K562 (cell line): ENCODE measurements at regions not wholly inside any gene's neighbourhood (a gene's known extent, or its start where the extent isn't known, plus 50 kb on each side); places are given as distances from the start of the nearest gene placed in this dataset.

ENCODE experiments used
- ATAC-seq: fragments of 200-7000 bp; cut with Tn5 transposase; 3 replicates; pipeline ENCODE4 v1.9.1; 2020; ENCODE audit warnings: moderate library complexity
- BruUV-seq: library from RNA; stranded (reverse); fragments of 400-500 nt; replicated peaks from 2 replicates; lab custom pipeline; 2021; lab: Mats Ljungman, UMichigan
- CTCF ChIA-PET: fragments of 300-600 bp; formaldehyde crosslinking; extraction: SDS; loops from one replicate; lab custom pipeline; 2021; ENCODE audit warnings: low intra/inter-chr PET ratio; lab: Yijun Ruan, JAX
- POLR2A ChIA-PET: fragments of 300-600, 350-650 bp; sonication (Branson Sonifier 250); formaldehyde crosslinking; extraction: SDS; loops from one replicate; lab custom pipeline; 2021; ENCODE audit warnings: antibody characterized with exemption, inconsistent platforms; lab: Yijun Ruan, JAX
- DNase-seq, 4 experiments: peaks; one replicate each; pipeline versions ENCODE4 v3.0.0 to v3.0.0-alpha.2; 2011 to 2018; ENCODE audit warnings: low spot score in 3 of 4, mixed read lengths in 3 of 4; ENCODE audit errors: extremely low read depth in 1 of 4
- FAIRE-seq: peaks from 2 replicates; lab custom pipeline; 2011; peaks lifted over from hg19 to GRCh38; lab: Jason Lieb, UNC
- H2AFZ ChIP-seq: 2 replicates; pipeline ENCODE4 v1.6.0; 2011; ENCODE audit warnings: low read depth, low read length, control low read depth, inconsistent platforms
- H3K27ac ChIP-seq: fragments of 200-600 bp; 3 replicates; pipeline ENCODE4 v1.8.0; 2011; ENCODE audit warnings: low read depth, mild to moderate bottlenecking, control low read depth, inconsistent platforms, low read length, moderate library complexity, mixed read lengths; ENCODE audit errors: extremely low read depth
- H3K27me3 ChIP-seq, 2 experiments: fragments of 300-600 bp in 1 of 2; 2 replicates in 1 of 2; 3 replicates in 1 of 2; pipeline versions ENCODE4 v1.6.0 to v1.8.0; 2011; ENCODE audit warnings: inconsistent platforms in 2 of 2, low read length in 2 of 2, mild to moderate bottlenecking in 1 of 2, mixed read lengths in 1 of 2, moderate library complexity in 1 of 2; ENCODE audit not compliant: control insufficient read depth in 2 of 2, insufficient read depth in 2 of 2
- H3K36me3 ChIP-seq: fragments of 300-600 bp; 3 replicates; pipeline ENCODE4 v1.8.0; 2011; ENCODE audit warnings: mild to moderate bottlenecking, low read length, inconsistent platforms; ENCODE audit not compliant: control insufficient read depth, insufficient read depth
- H3K4me1 ChIP-seq, 2 experiments: fragments of 200-600 bp in 1 of 2; replicated peaks in 1 of 2; 2 replicates in 1 of 2; 3 replicates in 1 of 2; pipeline versions ENCODE4 v1.5.1 to v1.8.0; 2011; ENCODE audit warnings: inconsistent platforms in 2 of 2, low read length in 2 of 2, mild to moderate bottlenecking in 1 of 2, mixed read lengths in 1 of 2, moderate library complexity in 1 of 2; ENCODE audit not compliant: control insufficient read depth in 2 of 2, insufficient read depth in 2 of 2
- H3K4me2 ChIP-seq: 2 replicates; pipeline ENCODE4 v1.6.1; 2011; ENCODE audit warnings: low read length, control low read depth, inconsistent platforms, mixed read lengths; ENCODE audit not compliant: insufficient read depth
- H3K4me3 ChIP-seq: fragments of 200-600 bp; sonication (generic), shearing (Covaris generic); 2 replicates; pipeline ENCODE4 v1.5.1; 2016; ENCODE audit warnings: control low read depth, inconsistent platforms
- H3K79me2 ChIP-seq: fragments of 200-600 bp; 3 replicates; pipeline ENCODE4 v1.8.0; 2011; ENCODE audit warnings: low read length, inconsistent platforms; ENCODE audit not compliant: control insufficient read depth, insufficient read depth
- H3K9ac ChIP-seq, 2 experiments: 2 replicates each; pipeline versions ENCODE4 v1.6.0 to v1.6.1; 2011; ENCODE audit warnings: low read depth in 2 of 2, low read length in 2 of 2, control low read depth in 1 of 2, inconsistent platforms in 1 of 2, mild to moderate bottlenecking in 1 of 2, mixed read lengths in 1 of 2; ENCODE audit not compliant: insufficient read depth in 1 of 2
- H3K9me1 ChIP-seq: one replicate; pipeline ENCODE4 v1.6.0; 2011; ENCODE audit warnings: inconsistent platforms, mild to moderate bottlenecking, low read length, moderate library complexity; ENCODE audit not compliant: control insufficient read depth, insufficient read depth
- H3K9me3 ChIP-seq: replicated peaks from 2 replicates; pipeline ENCODE4 v1.5.1; 2011; ENCODE audit warnings: low read depth, low read length, inconsistent platforms; ENCODE audit not compliant: control insufficient read depth, insufficient read depth
- H4K20me1 ChIP-seq: replicated peaks from 2 replicates; pipeline ENCODE4 v1.6.1; 2011; ENCODE audit warnings: low read length, inconsistent platforms, mixed read lengths; ENCODE audit not compliant: control insufficient read depth, insufficient read depth
- HCFC1 ChIP-seq: IDR thresholded peaks from 2 replicates; pipeline ENCODE4 v1.6.1; 2012; ENCODE audit warnings: low read depth, low read length, improper control_type of control experiment
- PCBP2 ChIP-seq: fragments of 200-400 bp; formaldehyde crosslinking; IDR thresholded peaks from 2 replicates; pipeline ENCODE4 v1.6.1; 2018; ENCODE audit warnings: low read length, low read depth, mild to moderate bottlenecking, moderate library complexity; ENCODE audit not compliant: poor library complexity, severe bottlenecking
- SMARCA4 ChIP-seq: fragments of 450-650 bp; IDR thresholded peaks from 2 replicates; pipeline ENCODE4 v1.6.1; 2016
- ZNF175 ChIP-seq: fragments of 200-800 bp; sonication (Bioruptor generic); IDR thresholded peaks from 2 replicates; pipeline ENCODE4 v1.6.1; 2016; ENCODE audit warnings: low read depth, mild to moderate bottlenecking, missing genetic modification characterization, missing compliant biosample characterization
- WGBS: fragments of 100-300 bp; shearing (Covaris generic); methylation state at CpG from one replicate; pipeline ENCODE4 v1.1.6; 2016; ENCODE audit warnings: low coverage, mixed read lengths; ENCODE audit not compliant: insufficient coverage; ENCODE audit errors: missing lambda C conversion rate; 5-methylcytosine and 5-hydroxymethylcytosine counted together
- in situ Hi-C: fragments of 300-500 bp; cut with MboI; formaldehyde crosslinking; loops from 4 replicates; pipeline ENCODE4 v1.15.0; 2018; ENCODE audit warnings: inconsistent platforms, mixed read lengths
- intact Hi-C: fragments of 100-400 bp; cut with micrococcal nuclease; formaldehyde crosslinking; loops from 2 replicates; pipeline ENCODE4 v1.14.2; 2022

- Histone ChIP-seq H2AFZ (no peak overlapping the region), H3K27me3 (no peaks in the 10 kb centered on the region)
- DNase-seq (no peak), FAIRE-seq (no peak), ATAC-seq (no peak)
- POLR2A ChIA-PET = no interaction called here
- TF ChIP-seq PCBP2 = no peak
- no peak for TF ChIP-seq HCFC1
- TF ChIP-seq, all 486 proteins: peak for 0
- no peaks in the 10 kb centered on the region for H3K36me3 ChIP-seq
- H4K20me1 ChIP-seq = no peaks in the 10 kb centered on the region
- H3K4me2 ChIP-seq = no peak overlapping the region
- no TSS peak for BruUV-seq
- H3K4me1 ChIP-seq = no peaks in the 10 kb centered on the region
- intact Hi-C loops (no loop called here), in situ Hi-C loops (no loop called here)
- H3K79me2 ChIP-seq = no peaks in the 10 kb centered on the region
- H3K9me3 ChIP-seq = no peaks in the 10 kb centered on the region
- H3K4me3 ChIP-seq = no peak overlapping the region
- H3K9ac ChIP-seq = no peak overlapping the region
- H3K27ac ChIP-seq = no peak overlapping the region
- no peaks in the 10 kb centered on the region for H3K9me1 ChIP-seq
- CTCF ChIA-PET = no interaction called here
Measured at GRCh38 chr18:44117821-44118220, 562.9 kb upstream of the SETBP1 start.

- Histone ChIP-seq H3K9me3 (no peaks in the 10 kb centered on the region), H3K9me1 (no peaks in the 10 kb centered on the region), H3K4me3 (no peak overlapping the region), H4K20me1 (no peaks in the 10 kb centered on the region), H3K4me2 (no peak overlapping the region), H3K79me2 (no peaks in the 10 kb centered on the region), H3K27ac (no peak overlapping the region), H3K4me1 (no peaks in the 10 kb centered on the region), H3K27me3 (no peaks in the 10 kb centered on the region), H2AFZ (no peak overlapping the region), H3K9ac (no peak overlapping the region), H3K36me3 (no peaks in the 10 kb centered on the region)
- DNase-seq (no peak), FAIRE-seq (no peak), ATAC-seq (no peak)
- ChIA-PET CTCF (no interaction called here), POLR2A (no interaction called here)
- in situ Hi-C loops (no loop called here), intact Hi-C loops (no loop called here)
- TF ChIP-seq ZNF175 (CRISPR knock-in tag) (no peak), SMARCA4 (no peak)
- no TSS peak for BruUV-seq
- WGBS = 0% methylated on average over 2 of the region's 2 CpGs
Measured at GRCh38 chr18:44119607-44120006, 561.1 kb upstream of the SETBP1 start.
